HEK293 (cell line): ENCODE measurements at regions not wholly inside any gene's neighbourhood (a gene's known extent, or its start where the extent isn't known, plus 50 kb on each side); places are given as distances from the start of the nearest gene placed in this dataset.

Experiments used
- CTCF ChIA-PET: fragments of 350-600 bp; formaldehyde crosslinking; extraction: SDS; loops from one replicate; lab custom pipeline; 2021; ENCODE audit warnings: antibody characterized with exemption; lab: Yijun Ruan, JAX
- POLR2A ChIA-PET: fragments of 300-600 bp; formaldehyde crosslinking; extraction: SDS; loops from one replicate; lab custom pipeline; 2020; ENCODE audit warnings: antibody characterized with exemption, inconsistent platforms; lab: Yijun Ruan, JAX
- H3K27ac ChIP-seq: fragments of 200-500 bp; sonication (Bioruptor generic); 2 replicates; pipeline ENCODE4 v1.5.1; 2014; ENCODE audit warnings: low read depth, low read length, control low read depth, inconsistent platforms; ENCODE audit errors: extremely low read depth
- H3K36me3 ChIP-seq, 2 experiments: fragments of 200-500 bp in 1 of 2; sonication (Bioruptor generic) in 1 of 2; 1 replicate in 1 of 2; 2 replicates in 1 of 2; pipeline ENCODE4 v1.5.1; 2014 to 2017; ENCODE audit warnings: inconsistent platforms in 2 of 2, low read length in 2 of 2; ENCODE audit not compliant: control insufficient read depth in 2 of 2, insufficient read depth in 1 of 2
- H3K4me1 ChIP-seq: fragments of 200-500 bp; sonication (Bioruptor generic); 2 replicates; pipeline ENCODE4 v1.5.1; 2014; ENCODE audit warnings: mild to moderate bottlenecking, low read length, inconsistent platforms; ENCODE audit not compliant: control insufficient read depth, insufficient read depth
- H3K4me3 ChIP-seq: 2 replicates; pipeline ENCODE4 v1.5.1; 2011; ENCODE audit warnings: low read depth, mild to moderate bottlenecking, control low read depth, low read length, moderate library complexity
- H3K9me3 ChIP-seq: fragments of 200-500 bp; sonication (Bioruptor generic); 2 replicates; pipeline ENCODE4 v1.5.1; 2014; ENCODE audit warnings: low read depth, low read length, inconsistent platforms; ENCODE audit not compliant: control insufficient read depth, insufficient read depth
- GLIS2 ChIP-seq: fragments of 450-650 bp; formaldehyde crosslinking; IDR thresholded peaks from 2 replicates; pipeline ENCODE4 v1.5.1; 2016; ENCODE audit warnings: missing biosample characterization, missing genetic modification characterization
- IKZF3 ChIP-seq: fragments of 450-650 bp; IDR thresholded peaks from 2 replicates; pipeline ENCODE4 v1.5.0; 2018; ENCODE audit warnings: missing biosample characterization, mild to moderate bottlenecking, missing genetic modification characterization, moderate library complexity
- KLF17 ChIP-seq: fragments of 450-650 bp; formaldehyde crosslinking; IDR thresholded peaks from 2 replicates; pipeline ENCODE4 v1.5.1; 2016; ENCODE audit warnings: missing biosample characterization, missing genetic modification characterization
- WT1 ChIP-seq: fragments of 450-650 bp; formaldehyde crosslinking; IDR thresholded peaks from 2 replicates; pipeline ENCODE4 v1.5.1; 2016; ENCODE audit warnings: missing biosample characterization, missing genetic modification characterization
- ZBTB20 ChIP-seq: fragments of 450-650 bp; formaldehyde crosslinking; IDR thresholded peaks from 2 replicates; pipeline ENCODE4 v1.5.1; 2016; ENCODE audit warnings: missing biosample characterization, missing genetic modification characterization
- ZFP3 ChIP-seq: fragments of 450-650 bp; formaldehyde crosslinking; IDR thresholded peaks from 2 replicates; pipeline ENCODE4 v1.5.1; 2016; ENCODE audit warnings: low read depth, missing biosample characterization, missing genetic modification characterization
- ZNF19 ChIP-seq: fragments of 450-650 bp; formaldehyde crosslinking; IDR thresholded peaks from 2 replicates; pipeline ENCODE4; 2016; ENCODE audit warnings: missing biosample characterization, missing genetic modification characterization, low read depth
- ZNF423 ChIP-seq: fragments of 450-650 bp; formaldehyde crosslinking; IDR thresholded peaks from 2 replicates; pipeline ENCODE4 v1.5.1; 2016; ENCODE audit warnings: missing biosample characterization, missing genetic modification characterization
- ZNF433 ChIP-seq: fragments of 450-650 bp; formaldehyde crosslinking; IDR thresholded peaks from 2 replicates; pipeline ENCODE4 v1.5.1; 2016; ENCODE audit warnings: missing biosample characterization, missing genetic modification characterization, low read depth
- ZNF48 ChIP-seq: fragments of 450-650 bp; formaldehyde crosslinking; IDR thresholded peaks from 2 replicates; pipeline ENCODE4 v1.5.1; 2016; ENCODE audit warnings: missing biosample characterization, missing genetic modification characterization
- ZNF521 ChIP-seq: fragments of 450-650 bp; formaldehyde crosslinking; IDR thresholded peaks from 2 replicates; pipeline ENCODE4 v1.5.1; 2017; ENCODE audit warnings: missing biosample characterization, mild to moderate bottlenecking, missing genetic modification characterization
- ZNF549 ChIP-seq: fragments of 450-650 bp; IDR thresholded peaks from 2 replicates; pipeline ENCODE4 v1.5.1; 2018; ENCODE audit warnings: missing biosample characterization, missing genetic modification characterization, mild to moderate bottlenecking, inconsistent platforms, moderate library complexity
- ZNF558 ChIP-seq: fragments of 450-650 bp; formaldehyde crosslinking; IDR thresholded peaks from 2 replicates; pipeline ENCODE4 v1.5.1; 2016; ENCODE audit warnings: missing biosample characterization, missing genetic modification characterization
- ZNF785 ChIP-seq: fragments of 450-650 bp; formaldehyde crosslinking; IDR thresholded peaks from 2 replicates; pipeline ENCODE4 v1.5.1; 2016; ENCODE audit warnings: missing biosample characterization, missing genetic modification characterization
- TF ChIP-seq, protein P1 (sequence below): fragments of 450-650 bp; formaldehyde crosslinking; IDR thresholded peaks from 2 replicates; pipeline ENCODE4 v1.5.1; 2016; ENCODE audit warnings: missing biosample characterization, missing genetic modification characterization
- TF ChIP-seq, protein P2 (sequence below): fragments of 450-650 bp; formaldehyde crosslinking; IDR thresholded peaks from 2 replicates; pipeline ENCODE4 v1.5.0; 2017; ENCODE audit warnings: missing biosample characterization, missing genetic modification characterization, borderline replicate concordance

DNA sequence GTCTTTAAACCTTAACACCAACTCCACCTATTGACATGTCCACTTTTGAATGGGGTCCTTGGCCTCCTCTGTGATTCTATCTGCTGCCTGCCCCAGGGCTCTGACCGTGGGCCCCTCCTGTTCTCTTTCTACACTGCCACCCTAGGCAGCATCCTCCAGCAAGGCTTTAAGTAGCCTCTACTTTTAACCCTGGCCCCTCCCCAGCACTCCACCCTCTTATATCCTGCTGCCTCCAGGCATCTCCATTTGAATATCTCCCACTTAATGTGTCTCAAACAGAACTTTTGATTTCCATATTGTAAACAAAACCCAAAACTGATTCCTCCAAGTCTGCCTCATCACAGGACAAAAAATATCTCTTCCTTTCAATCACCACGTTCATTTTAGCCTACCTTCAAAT is 90.5 kb upstream of the ARHGAP32 start:
- H3K36me3 ChIP-seq, result no peaks in the 10 kb centered on the region
- H3K4me3 ChIP-seq, result no peak overlapping the region
- H3K27ac ChIP-seq, result no peak overlapping the region
- ChIA-PET CTCF (no interaction called here), POLR2A (no interaction called here)
- peaks cover 15% of the 10 kb centered on the region for H3K4me1 ChIP-seq
- no peaks in the 10 kb centered on the region for H3K9me3 ChIP-seq
- no peak for TF ChIP-seq ZNF785 (tag by site-specific recombination)
- no peak for TF ChIP-seq ZBTB20 (tag by site-specific recombination)
- TF ChIP-seq KLF17 (tag by site-specific recombination), result no peak
- TF ChIP-seq ZNF521 (tag by site-specific recombination), result no peak
- no peak for TF ChIP-seq ZNF19 (tag by site-specific recombination)
- TF ChIP-seq ZNF558 (tag by site-specific recombination), result no peak

DNA sequence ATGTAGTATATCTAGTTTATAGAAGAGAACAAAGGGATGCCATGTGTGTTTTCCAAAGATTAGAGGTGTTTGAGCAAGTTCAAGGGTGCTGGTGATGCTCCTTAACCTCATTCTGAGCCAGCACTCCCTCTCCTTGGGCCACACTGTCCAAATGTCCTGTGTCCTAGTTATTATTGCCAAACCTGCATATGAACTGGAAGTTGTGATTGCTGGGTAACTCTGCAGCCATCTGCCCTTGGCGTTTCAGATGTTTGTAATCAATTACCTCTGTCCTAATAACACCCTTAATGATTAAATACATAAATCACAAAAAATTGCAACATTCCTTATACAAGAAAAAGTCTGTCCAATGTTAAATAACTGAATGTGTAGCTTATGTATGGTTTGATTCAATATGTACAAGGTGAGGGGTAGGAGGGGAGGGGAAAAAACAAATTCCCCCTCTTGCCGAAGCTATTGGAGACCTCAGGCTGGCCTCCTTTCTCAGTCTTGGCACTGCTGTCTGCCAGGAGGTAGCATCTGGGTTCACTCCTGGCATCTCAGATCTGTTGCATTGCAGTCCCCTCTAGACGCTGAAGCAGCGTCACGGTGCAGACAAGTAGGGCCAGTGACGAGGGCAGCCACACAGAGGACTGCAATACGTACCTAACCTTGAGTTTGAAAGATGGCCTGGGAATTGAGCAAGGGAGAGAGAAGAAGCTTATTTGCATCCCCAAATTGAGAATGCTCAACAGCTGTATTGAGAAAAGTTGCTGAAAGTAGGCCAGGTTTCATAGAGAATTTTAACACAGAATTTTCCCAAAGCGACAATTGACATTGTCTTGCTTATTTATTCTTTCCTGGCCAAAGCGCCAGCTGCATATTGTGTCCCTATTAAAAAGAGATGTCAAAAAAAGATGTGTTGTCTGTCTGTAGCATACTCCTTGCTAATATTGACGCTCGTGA is 89.6 kb upstream of the ARHGAP32 start:
- Histone ChIP-seq H3K4me1 (peaks cover 21% of the 10 kb centered on the region), H3K9me3 (no peaks in the 10 kb centered on the region), H3K36me3 (no peaks in the 10 kb centered on the region), H3K4me3 (no peak overlapping the region), H3K27ac (no peak overlapping the region)
- POLR2A ChIA-PET, result no interaction called here
- CTCF ChIA-PET, result interaction anchor here (0.9 kb wide), 1 partner anchor 163 kb away, joined by 3 read pairs; no protein-coding TSS in a partner anchor
- TF ChIP-seq, protein P1, sequence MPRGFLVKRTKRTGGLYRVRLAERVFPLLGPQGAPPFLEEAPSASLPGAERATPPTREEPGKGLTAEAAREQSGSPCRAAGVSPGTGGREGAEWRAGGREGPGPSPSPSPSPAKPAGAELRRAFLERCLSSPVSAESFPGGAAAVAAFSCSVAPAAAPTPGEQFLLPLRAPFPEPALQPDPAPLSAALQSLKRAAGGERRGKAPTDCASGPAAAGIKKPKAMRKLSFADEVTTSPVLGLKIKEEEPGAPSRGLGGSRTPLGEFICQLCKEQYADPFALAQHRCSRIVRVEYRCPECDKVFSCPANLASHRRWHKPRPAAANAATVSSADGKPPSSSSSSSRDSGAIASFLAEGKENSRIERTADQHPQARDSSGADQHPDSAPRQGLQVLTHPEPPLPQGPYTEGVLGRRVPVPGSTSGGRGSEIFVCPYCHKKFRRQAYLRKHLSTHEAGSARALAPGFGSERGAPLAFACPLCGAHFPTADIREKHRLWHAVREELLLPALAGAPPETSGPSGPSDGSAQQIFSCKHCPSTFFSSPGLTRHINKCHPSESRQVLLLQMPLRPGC (tag by site-specific recombination), result no peak
- TF ChIP-seq WT1 (tag by site-specific recombination) (no peak), GLIS2 (tag by site-specific recombination) (no peak), ZNF423 (tag by site-specific recombination) (no peak), ZNF48 (no peak), IKZF3 (tag by site-specific recombination) (no peak), ZFP3 (no peak), ZNF549 (tag by site-specific recombination) (no peak), ZNF433 (no peak)
- TF ChIP-seq, protein P2, sequence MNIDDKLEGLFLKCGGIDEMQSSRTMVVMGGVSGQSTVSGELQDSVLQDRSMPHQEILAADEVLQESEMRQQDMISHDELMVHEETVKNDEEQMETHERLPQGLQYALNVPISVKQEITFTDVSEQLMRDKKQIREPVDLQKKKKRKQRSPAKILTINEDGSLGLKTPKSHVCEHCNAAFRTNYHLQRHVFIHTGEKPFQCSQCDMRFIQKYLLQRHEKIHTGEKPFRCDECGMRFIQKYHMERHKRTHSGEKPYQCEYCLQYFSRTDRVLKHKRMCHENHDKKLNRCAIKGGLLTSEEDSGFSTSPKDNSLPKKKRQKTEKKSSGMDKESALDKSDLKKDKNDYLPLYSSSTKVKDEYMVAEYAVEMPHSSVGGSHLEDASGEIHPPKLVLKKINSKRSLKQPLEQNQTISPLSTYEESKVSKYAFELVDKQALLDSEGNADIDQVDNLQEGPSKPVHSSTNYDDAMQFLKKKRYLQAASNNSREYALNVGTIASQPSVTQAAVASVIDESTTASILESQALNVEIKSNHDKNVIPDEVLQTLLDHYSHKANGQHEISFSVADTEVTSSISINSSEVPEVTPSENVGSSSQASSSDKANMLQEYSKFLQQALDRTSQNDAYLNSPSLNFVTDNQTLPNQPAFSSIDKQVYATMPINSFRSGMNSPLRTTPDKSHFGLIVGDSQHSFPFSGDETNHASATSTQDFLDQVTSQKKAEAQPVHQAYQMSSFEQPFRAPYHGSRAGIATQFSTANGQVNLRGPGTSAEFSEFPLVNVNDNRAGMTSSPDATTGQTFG (tag by site-specific recombination), result no peak
